LNCaP clone FGC (cell line): ENCODE measurements at regions not wholly inside any gene's neighbourhood (a gene's known extent, or its start where the extent isn't known, plus 50 kb on each side); places are given as distances from the start of the nearest gene placed in this dataset.
"Not testable (repeated sequence)": the region's sequence is repeated elsewhere in the genome, so short reads cannot be mapped to it uniquely, and the experiment has no call there.

ENCODE experiments used
- DNase-seq: peaks from one replicate; pipeline ENCODE4 v3.0.0-alpha.2; 2011; ENCODE audit warnings: low read depth
- H3K4me3 ChIP-seq: 2 replicates; pipeline ENCODE4 v1.5.1; 2011; ENCODE audit warnings: mild to moderate bottlenecking, low read depth, low read length, control low read depth
- CTCF ChIP-seq: IDR thresholded peaks from 2 replicates; pipeline ENCODE4 v1.5.1; 2012; ENCODE audit warnings: mild to moderate bottlenecking; ENCODE audit not compliant: control insufficient read depth, insufficient read depth; ENCODE audit errors: extremely low read depth

- no peak overlapping the region for H3K4me3 ChIP-seq
- no peak for TF ChIP-seq CTCF
- no peak for DNase-seq
Measured at GRCh38 chr5:54404568-54404967, 50.9 kb upstream of the HSPB3 start.

- no peak overlapping the region for H3K4me3 ChIP-seq
- no peak for DNase-seq
- TF ChIP-seq CTCF: no peak
Measured at GRCh38 chr5:54403885-54404416, 51.5 kb upstream of the HSPB3 start.

GRCh38 chr5:54403121-54403520, 52.4 kb upstream of the HSPB3 start:
- H3K4me3 ChIP-seq: no peak overlapping the region
- TF ChIP-seq CTCF: no peak
- DNase-seq: no peak

GRCh38 chr5:54401515-54401914, 54.0 kb upstream of the HSPB3 start:
- H3K4me3 ChIP-seq: no peak overlapping the region
- TF ChIP-seq CTCF: no peak
- no peak for DNase-seq

GRCh38 chr5:54398191-54398590, 57.3 kb upstream of the HSPB3 start:
- H3K4me3 ChIP-seq: no peak overlapping the region
- TF ChIP-seq CTCF: no peak
- DNase-seq: no peak

- no peak for DNase-seq
- no peak for TF ChIP-seq CTCF
- no peak overlapping the region for H3K4me3 ChIP-seq
Measured at GRCh38 chr5:54397420-54397819, 58.1 kb upstream of the HSPB3 start.

- DNase-seq, H3K4me3 ChIP-seq: not testable (repeated sequence)
Measured at GRCh38 chr5:54393007-54393406, 62.5 kb upstream of the HSPB3 start.
